D721Med (cell line): ENCODE measurements at regions not wholly inside any gene's neighbourhood (a gene's known extent, or its start where the extent isn't known, plus 50 kb on each side); places are given as distances from the start of the nearest gene placed in this dataset.

Experiments used
- DNase-seq: peaks from one replicate; pipeline ENCODE4 v3.0.0; 2011; ENCODE audit warnings: low spot score; ENCODE audit not compliant: insufficient read length
- FAIRE-seq: peaks from 2 replicates; lab custom pipeline; 2011; peaks lifted over from hg19 to GRCh38; lab: Jason Lieb, UNC
- CTCF ChIP-seq: IDR thresholded peaks from 2 replicates; pipeline ENCODE4 v1.5.1; 2012; ENCODE audit warnings: mild to moderate bottlenecking, control low read depth; ENCODE audit not compliant: insufficient read depth; ENCODE audit errors: missing control alignments

- DNase-seq (no peak), FAIRE-seq (no peak)
- TF ChIP-seq CTCF: no peak
Observed at GRCh38 chr10:55491712-55492111, 690.7 kb upstream of the PCDH15 start.

GRCh38 chr10:55485827-55486226 is 684.8 kb upstream of the PCDH15 start:
- no peak for TF ChIP-seq CTCF
- FAIRE-seq (no peak), DNase-seq (no peak)

- no peak for DNase-seq
- FAIRE-seq: no peak
- no peak for TF ChIP-seq CTCF
Observed at GRCh38 chr10:55476129-55476528, 675.1 kb upstream of the PCDH15 start.

- FAIRE-seq (no peak), DNase-seq (no peak)
- TF ChIP-seq CTCF: no peak
Observed at GRCh38 chr10:55474258-55474657, 673.2 kb upstream of the PCDH15 start.

GRCh38 chr10:55470840-55471239 is 669.8 kb upstream of the PCDH15 start:
- DNase-seq (no peak), FAIRE-seq (no peak)
- no peak for TF ChIP-seq CTCF

GRCh38 chr10:55466806-55467504 is 665.9 kb upstream of the PCDH15 start:
- no peak for TF ChIP-seq CTCF
- FAIRE-seq: no peak
- DNase-seq: no peak

GRCh38 chr10:55464083-55464482 is 663.1 kb upstream of the PCDH15 start:
- no peak for FAIRE-seq
- no peak for TF ChIP-seq CTCF
- no peak for DNase-seq
